ENCODE measurements at regions not wholly inside any gene's neighbourhood (a gene's known extent, or its start where the extent isn't known, plus 50 kb on each side); places are given as distances from the start of the nearest gene placed in this dataset.

DNA sequence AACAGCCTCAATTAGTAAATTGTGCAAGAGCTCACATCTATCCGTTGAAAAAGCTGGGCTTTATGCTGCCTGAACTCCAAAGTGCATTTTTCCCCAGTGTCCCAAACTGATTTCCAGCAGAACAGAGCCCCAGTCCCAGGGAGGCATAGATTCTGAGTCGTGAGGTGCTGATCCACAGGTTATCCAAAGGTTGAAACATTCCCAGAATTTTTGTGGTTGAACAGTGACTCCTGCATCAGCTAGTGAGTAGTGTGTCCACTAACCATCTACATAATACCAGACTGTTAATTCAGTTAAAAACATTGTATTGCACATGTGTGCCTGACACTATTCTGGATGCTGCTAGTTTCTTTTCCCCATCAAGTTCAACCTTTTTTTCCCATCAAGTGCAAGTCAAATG is 761.5 kb downstream of the GATA3 start:
- Mint-ChIP-seq H3K27me3 (ENCODE audit: low read depth in 2 of 2) (no peaks in the 10 kb centered on the region), H3K4me3 (no peak overlapping the region), H3K4me1 (no peaks in the 10 kb centered on the region), H3K27ac (no peak overlapping the region), H3K36me3 (no peaks in the 10 kb centered on the region), H3K9me3 (no peaks in the 10 kb centered on the region)
- TF ChIP-seq, protein P1, sequence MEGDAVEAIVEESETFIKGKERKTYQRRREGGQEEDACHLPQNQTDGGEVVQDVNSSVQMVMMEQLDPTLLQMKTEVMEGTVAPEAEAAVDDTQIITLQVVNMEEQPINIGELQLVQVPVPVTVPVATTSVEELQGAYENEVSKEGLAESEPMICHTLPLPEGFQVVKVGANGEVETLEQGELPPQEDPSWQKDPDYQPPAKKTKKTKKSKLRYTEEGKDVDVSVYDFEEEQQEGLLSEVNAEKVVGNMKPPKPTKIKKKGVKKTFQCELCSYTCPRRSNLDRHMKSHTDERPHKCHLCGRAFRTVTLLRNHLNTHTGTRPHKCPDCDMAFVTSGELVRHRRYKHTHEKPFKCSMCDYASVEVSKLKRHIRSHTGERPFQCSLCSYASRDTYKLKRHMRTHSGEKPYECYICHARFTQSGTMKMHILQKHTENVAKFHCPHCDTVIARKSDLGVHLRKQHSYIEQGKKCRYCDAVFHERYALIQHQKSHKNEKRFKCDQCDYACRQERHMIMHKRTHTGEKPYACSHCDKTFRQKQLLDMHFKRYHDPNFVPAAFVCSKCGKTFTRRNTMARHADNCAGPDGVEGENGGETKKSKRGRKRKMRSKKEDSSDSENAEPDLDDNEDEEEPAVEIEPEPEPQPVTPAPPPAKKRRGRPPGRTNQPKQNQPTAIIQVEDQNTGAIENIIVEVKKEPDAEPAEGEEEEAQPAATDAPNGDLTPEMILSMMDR (IDR thresholded peaks at IDR 0.05): no peak
- no peaks in the 10 kb centered on the region for H3K4me1 ChIP-seq (ENCODE audit: control insufficient read depth, insufficient read depth, low read length)
- H3K36me3 ChIP-seq (ENCODE audit: control insufficient read depth, insufficient read depth, low read length): no peaks in the 10 kb centered on the region
- no peaks in the 10 kb centered on the region for H3K9me3 ChIP-seq (ENCODE audit: control insufficient read depth, insufficient read depth, low read length)
- H3K4me3 ChIP-seq (ENCODE audit: low read length): no peak overlapping the region
- intact Hi-C loops (cut with micrococcal nuclease): no loop called here
- WGBS (ENCODE audit: insufficient coverage): 73% methylated on average over 2 of the region's 2 CpGs
- H3K27ac ChIP-seq (ENCODE audit: low read length): no peak overlapping the region
- H3K27me3 ChIP-seq (ENCODE audit: control insufficient read depth, insufficient read depth, low read length): no peaks in the 10 kb centered on the region
- ATAC-seq (no peak), DNase-seq (no peak)

DNA sequence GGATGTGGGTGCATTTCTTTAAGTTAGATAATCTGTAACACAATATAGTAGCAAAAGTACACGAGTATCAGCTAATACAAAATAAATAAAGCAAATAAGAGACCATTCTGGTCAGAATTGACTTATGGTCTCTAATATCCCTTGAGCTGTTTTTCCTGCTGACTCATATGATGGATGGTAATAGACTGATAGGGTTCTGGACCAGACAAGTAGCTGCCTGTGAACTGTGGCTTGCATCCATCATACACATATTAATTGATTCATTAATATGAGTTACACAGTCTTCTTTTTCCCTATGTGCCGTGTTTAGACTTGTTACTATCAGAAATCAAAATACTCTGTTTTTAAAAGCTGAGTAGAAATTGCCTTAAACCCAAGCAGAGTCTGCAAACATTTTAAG is 762.8 kb downstream of the GATA3 start:
- TF ChIP-seq, protein P1 (IDR thresholded peaks at IDR 0.05): no peak
- Mint-ChIP-seq H3K36me3 (no peaks in the 10 kb centered on the region), H3K4me3 (no peak overlapping the region), H3K27ac (no peak overlapping the region), H3K4me1 (no peaks in the 10 kb centered on the region), H3K9me3 (no peaks in the 10 kb centered on the region), H3K27me3 (ENCODE audit: low read depth in 2 of 2) (no peaks in the 10 kb centered on the region)
- H3K4me1 ChIP-seq (ENCODE audit: control insufficient read depth, insufficient read depth, low read length): no peaks in the 10 kb centered on the region
- ATAC-seq (no peak), DNase-seq (no peak)
- H3K27ac ChIP-seq (ENCODE audit: low read length): no peak overlapping the region
- no peaks in the 10 kb centered on the region for H3K36me3 ChIP-seq (ENCODE audit: control insufficient read depth, insufficient read depth, low read length)
- no peaks in the 10 kb centered on the region for H3K27me3 ChIP-seq (ENCODE audit: control insufficient read depth, insufficient read depth, low read length)
- H3K9me3 ChIP-seq (ENCODE audit: control insufficient read depth, insufficient read depth, low read length): no peaks in the 10 kb centered on the region
- WGBS (ENCODE audit: insufficient coverage): 100% methylated on average over 1 of the region's 2 CpGs
- H3K4me3 ChIP-seq (ENCODE audit: low read length): no peak overlapping the region
- intact Hi-C loops (cut with micrococcal nuclease): no loop called here

DNA sequence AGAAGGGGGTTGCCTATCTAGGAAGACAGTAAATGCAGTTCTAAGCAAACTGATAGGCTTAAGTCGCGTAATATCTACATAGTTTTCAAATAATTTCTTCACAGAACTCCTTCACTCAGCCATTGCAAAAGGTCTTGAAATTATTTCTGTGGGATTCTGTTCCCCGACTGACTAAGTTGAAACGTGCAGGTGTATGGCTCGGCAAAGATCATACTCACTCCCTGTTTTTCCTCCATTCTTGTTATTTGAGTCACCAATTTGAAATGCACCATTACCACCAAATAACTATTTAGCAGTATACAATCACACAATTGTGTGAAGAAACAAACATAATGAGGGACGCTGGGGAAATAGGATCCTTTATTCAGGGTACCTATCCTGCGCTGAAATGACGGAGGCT is 771.1 kb downstream of the GATA3 start:
- WGBS (ENCODE audit: insufficient coverage): 80% methylated on average over 6 of the region's 8 CpGs
- TF ChIP-seq, protein P1 (IDR thresholded peaks at IDR 0.05): no peak
- Histone ChIP-seq H3K27ac (ENCODE audit: low read length) (no peak overlapping the region), H3K4me3 (ENCODE audit: low read length) (no peak overlapping the region), H3K27me3 (ENCODE audit: control insufficient read depth, insufficient read depth, low read length) (no peaks in the 10 kb centered on the region), H3K36me3 (ENCODE audit: control insufficient read depth, insufficient read depth, low read length) (no peaks in the 10 kb centered on the region), H3K4me1 (ENCODE audit: control insufficient read depth, insufficient read depth, low read length) (no peaks in the 10 kb centered on the region), H3K9me3 (ENCODE audit: control insufficient read depth, insufficient read depth, low read length) (no peaks in the 10 kb centered on the region)
- intact Hi-C loops (cut with micrococcal nuclease): no loop called here
- H3K4me1 Mint-ChIP-seq: no peaks in the 10 kb centered on the region
- no peaks in the 10 kb centered on the region for H3K27me3 Mint-ChIP-seq (ENCODE audit: low read depth in 2 of 2)
- no peak overlapping the region for H3K4me3 Mint-ChIP-seq
- H3K36me3 Mint-ChIP-seq: no peaks in the 10 kb centered on the region
- H3K9me3 Mint-ChIP-seq: peaks cover 0 to 2% of the 10 kb centered on the region in 2 donors
- DNase-seq (no peak), ATAC-seq (no peak)
- no peak overlapping the region for H3K27ac Mint-ChIP-seq

DNA sequence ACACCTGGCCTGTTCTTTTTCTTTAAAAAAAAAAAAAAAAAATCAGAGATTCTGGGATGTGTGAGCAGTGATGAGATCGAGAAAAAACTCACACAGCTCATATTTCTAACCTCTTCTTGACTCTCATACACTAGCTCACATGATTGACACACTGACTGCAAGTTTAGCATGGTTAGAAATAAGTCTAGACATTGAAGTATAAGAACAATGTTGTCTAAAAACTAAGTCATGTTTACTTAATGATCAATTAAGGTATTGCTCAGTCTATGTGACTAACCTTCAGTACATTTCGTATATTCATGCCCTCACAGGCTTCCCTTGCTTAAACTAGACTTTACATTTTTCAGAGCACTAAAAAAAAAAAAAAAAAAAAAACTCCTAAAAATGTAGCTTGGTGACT is 775.1 kb downstream of the GATA3 start:
- DNase-seq (no peak), ATAC-seq (no peak)
- Mint-ChIP-seq H3K4me3 (no peak overlapping the region), H3K9me3 (peaks cover 0 to 2% of the 10 kb centered on the region in 2 donors), H3K27me3 (ENCODE audit: low read depth in 2 of 2) (no peaks in the 10 kb centered on the region), H3K36me3 (no peaks in the 10 kb centered on the region), H3K27ac (no peak overlapping the region), H3K4me1 (no peaks in the 10 kb centered on the region)
- H3K4me1 ChIP-seq (ENCODE audit: control insufficient read depth, insufficient read depth, low read length): no peaks in the 10 kb centered on the region
- WGBS (ENCODE audit: insufficient coverage): 89% methylated on average over 1 of the region's 2 CpGs
- TF ChIP-seq, protein P1 (IDR thresholded peaks at IDR 0.05): no peak
- H3K27ac ChIP-seq (ENCODE audit: low read length): no peak overlapping the region
- no peak overlapping the region for H3K4me3 ChIP-seq (ENCODE audit: low read length)
- intact Hi-C loops (cut with micrococcal nuclease): no loop called here
- no peaks in the 10 kb centered on the region for H3K27me3 ChIP-seq (ENCODE audit: control insufficient read depth, insufficient read depth, low read length)
- no peaks in the 10 kb centered on the region for H3K9me3 ChIP-seq (ENCODE audit: control insufficient read depth, insufficient read depth, low read length)
- H3K36me3 ChIP-seq (ENCODE audit: control insufficient read depth, insufficient read depth, low read length): no peaks in the 10 kb centered on the region
